Tongue (tissue), 1 donor: ENCODE measurements at regions not wholly inside any gene's neighbourhood (a gene's known extent, or its start where the extent isn't known, plus 50 kb on each side); places are given as distances from the start of the nearest gene placed in this dataset.

Source experiments
- DNase-seq: peaks from one replicate; pipeline ENCODE4 v3.0.0-alpha.2; 2015

DNA sequence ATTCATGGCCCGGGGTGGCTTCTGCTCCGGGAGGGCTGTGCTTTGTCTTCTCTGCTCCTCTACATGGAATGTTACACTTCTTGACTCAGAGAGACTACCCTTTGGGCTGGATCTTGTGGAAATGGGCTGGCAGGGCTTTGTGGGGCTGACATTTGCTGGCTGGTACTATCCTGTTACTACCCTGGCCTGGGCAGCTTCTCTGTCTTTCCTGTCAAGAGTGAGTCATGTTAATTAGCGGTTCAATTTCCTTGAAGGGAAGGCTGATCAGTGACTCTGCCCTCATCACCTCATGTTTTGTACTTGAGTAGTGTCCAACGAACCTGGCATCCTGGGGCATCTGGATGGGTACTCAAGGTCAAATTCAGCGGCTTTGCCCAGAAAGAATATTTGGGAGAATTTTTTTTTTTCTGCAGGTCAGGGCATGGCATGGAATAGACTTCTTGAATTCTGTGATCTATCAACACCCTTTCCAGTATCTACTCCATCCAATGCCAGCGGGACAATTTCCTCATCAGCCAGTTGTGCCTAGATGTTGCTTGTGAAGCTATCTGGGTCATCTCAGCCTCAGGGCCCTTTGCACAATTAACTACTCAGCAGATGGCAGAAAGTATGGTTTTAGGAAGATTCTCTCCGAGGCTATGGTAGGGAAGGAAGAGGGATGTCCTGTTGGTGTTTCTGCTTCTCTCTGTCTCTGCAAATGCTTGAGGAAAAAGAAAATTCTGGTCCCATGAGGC lies 140.5 kb upstream of the PLET1 start:
- DNase-seq = no peak

DNA sequence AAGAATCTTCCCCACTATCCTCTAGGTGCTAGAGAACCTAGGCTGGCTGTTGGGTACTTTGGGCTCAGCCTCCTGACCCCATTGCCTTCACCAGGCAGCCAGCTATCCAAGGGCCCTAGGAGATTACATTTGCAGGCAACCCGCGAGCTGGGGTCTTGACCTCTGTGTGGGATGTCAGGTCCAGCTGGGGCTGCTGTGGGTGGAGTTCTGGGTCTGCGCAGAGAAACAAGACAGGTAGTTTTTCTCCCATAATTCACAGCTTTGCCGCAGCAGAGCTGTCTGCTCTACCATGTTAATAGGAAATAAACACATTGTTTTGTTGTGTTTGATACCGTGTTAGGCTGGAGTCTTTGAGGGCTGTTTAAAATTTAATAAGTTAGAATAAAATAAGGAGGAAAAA lies 142.8 kb upstream of the PLET1 start:
- no peak for DNase-seq

GRCh38 chr11:112404112-112404511 lies 143.5 kb upstream of the PLET1 start:
- peak; percentile 34 for DNase-seq

DNA sequence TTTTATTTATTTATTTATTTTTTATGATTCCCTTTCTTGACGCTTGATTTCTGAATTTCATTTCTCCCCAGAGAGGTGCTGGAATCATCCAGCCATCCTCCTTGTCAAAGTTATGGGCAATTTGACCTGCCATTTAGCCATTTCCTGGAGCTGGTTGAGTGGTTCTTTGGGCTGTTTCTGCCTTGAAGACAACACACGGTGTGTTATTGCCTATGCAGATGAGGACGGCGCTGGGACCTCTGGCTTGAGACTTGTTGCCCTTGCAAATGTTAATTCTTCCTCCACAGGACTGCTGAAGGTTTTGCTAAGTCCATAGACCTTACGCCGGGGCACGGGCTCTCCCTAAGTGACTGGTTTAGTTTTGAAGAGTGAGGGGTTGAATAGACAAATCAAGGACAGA lies 147.9 kb upstream of the PLET1 start:
- DNase-seq = no peak

- DNase-seq = no peak
These were observed 149.7 kb upstream of the PLET1 start for GRCh38 chr11:112410325-112410724.

- no peak for DNase-seq
These were observed 151.7 kb upstream of the PLET1 start for GRCh38 chr11:112412383-112412782.

DNA sequence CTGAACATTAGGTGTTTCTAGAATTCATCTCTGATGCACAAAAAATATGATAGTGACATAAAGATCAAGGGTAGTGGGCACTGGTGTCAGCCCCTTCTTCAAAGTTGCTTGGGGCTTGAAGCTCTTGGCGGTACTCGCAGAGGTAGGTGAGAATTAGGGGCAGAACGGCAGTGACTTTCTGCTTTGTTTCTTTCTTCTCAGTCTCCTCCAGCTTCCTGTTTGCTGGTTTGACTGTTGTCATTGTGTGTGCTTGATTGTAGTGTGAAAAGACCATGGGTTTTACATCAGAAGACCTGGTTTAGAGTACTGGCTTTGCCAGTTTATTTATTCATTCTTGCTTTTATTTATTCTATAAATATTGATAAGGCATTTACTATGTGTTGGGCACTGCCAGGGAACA lies 156.7 kb upstream of the PLET1 start:
- DNase-seq = no peak

DNA sequence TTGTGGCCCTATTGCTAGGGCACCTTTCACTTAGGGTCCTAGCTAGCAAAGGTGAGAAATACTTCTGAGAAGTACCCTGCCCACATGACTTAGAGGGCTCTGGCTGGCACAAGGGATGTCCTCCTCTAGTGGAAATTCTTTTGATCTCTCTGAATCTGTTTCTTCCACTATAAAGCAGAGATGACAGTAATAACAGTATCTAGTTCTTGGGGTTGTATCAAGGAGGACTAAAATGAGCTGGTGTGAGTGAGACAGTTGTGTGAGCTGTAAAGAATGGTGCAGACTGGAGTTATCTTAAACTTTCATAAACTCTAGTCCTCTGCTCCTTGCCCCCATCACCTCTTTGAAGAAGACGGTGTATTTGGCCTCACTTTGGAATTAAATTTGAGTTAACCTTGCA lies 157.8 kb upstream of the PLET1 start:
- DNase-seq = no peak

- DNase-seq = no peak
These were observed 161.2 kb upstream of the PLET1 start for GRCh38 chr11:112421879-112422278.

GRCh38 chr11:112425121-112425520 lies 164.5 kb upstream of the PLET1 start:
- no peak for DNase-seq

GRCh38 chr11:112437096-112437495 lies 176.4 kb upstream of the PLET1 start:
- no peak for DNase-seq

GRCh38 chr11:112439614-112440013 lies 179.0 kb upstream of the PLET1 start:
- no peak for DNase-seq

DNA sequence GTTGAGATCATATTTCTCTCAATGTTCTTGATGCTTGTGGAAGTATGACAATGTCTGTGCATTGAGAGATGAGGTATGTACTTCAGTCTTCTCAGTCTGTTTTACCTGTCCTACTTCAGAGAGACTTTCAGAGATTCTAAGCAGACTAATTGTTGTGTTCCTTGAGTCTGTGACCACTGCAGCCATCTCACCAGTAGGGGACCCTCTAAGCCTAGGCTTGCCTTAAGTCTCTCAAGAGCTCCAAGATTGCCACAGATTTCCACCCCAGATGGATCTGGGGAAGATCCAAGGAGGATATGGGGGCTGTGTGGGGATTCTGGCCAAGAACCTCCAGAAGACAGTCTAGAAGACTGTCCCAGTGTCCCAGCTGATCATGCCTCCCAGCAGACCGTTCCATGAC lies 179.9 kb upstream of the PLET1 start:
- DNase-seq = no peak

DNA sequence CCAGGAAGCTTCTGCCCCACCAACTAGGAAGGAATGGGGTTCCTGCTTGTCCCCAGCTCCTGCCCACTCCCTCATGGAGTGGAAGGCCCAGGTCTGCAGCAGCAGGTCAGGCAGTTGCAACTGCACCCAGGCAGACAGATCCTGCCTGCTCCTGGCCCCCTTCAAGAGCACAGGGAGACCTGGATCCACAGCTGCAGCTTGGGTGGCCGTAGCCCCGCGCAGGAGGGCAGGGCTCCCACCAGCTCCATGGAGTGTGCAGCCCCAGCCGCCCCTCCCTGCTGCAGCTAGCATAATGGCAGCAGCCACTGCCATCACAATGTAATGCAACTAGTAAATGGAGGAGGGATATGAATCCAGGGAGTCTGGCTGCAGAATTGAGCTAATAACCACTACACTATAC lies 187.5 kb upstream of the PLET1 start:
- DNase-seq = no peak

GRCh38 chr11:112448806-112449205 lies 188.1 kb upstream of the PLET1 start:
- DNase-seq = no peak

DNA sequence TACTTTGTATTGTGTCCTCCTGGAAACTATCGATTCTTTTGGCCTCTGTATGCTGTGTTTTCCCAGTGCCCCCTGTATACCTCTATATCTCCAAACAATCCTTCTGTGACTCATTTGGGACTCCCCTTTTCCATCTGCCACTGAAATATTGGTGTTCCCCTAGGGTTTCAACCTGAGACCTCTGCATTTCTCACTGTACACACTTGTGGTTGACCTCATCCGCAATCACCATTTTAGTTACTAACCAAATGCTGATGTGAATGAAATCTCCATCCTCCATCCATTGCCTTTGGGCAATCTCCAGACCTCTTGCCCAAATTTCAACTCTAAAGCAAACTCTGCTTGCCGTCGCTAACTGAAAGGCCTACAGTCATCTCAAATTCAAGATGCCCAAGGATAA lies 190.6 kb upstream of the PLET1 start:
- no peak for DNase-seq

DNA sequence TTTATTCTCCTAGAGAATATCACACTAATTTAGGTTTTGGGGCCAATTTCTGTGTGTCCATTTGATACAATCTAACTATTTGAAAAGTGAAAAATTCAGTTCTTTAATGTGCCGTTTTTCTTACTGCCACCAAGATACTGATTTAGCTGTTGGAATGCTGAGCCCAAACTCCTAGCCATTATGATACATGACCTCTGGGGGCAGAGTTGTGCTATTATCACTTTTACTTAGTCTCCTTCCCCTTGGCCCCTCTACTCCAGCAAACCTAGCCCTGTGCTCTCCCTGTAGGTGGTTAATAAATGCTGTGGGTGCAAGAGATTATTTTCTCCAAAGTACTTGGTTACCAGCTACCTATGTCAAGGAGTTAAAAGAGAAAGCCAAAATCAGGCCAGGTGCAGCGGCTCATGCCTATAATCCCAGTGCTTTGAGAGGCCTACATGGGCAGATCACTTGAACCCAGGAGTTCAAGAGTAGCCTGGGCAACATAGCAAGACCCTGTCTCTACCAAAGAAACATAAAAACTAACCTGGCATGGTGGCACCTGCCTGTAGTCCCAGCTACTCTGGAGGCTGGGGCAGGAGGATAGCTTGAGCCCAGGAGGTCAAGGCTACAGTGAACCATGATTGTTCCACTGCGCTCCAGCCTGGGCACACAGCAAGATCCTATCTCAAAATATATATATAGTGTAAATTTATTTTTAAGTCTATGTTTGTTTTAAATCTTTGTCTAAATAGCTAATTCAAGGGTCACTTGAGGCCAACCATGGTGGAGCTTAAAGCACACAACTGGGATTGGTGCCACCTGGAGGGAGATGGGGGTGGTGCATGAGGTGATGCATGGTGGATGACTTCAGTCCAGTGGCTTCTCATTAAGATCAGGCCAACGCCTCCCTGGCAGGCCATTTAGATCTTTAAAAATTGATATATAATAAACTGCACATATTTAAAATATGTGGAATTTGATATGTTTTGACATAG lies 193.2 kb upstream of the PLET1 start:
- DNase-seq = no peak

- DNase-seq = no peak
These were observed 194.2 kb upstream of the PLET1 start for GRCh38 chr11:112454841-112455240.

DNA sequence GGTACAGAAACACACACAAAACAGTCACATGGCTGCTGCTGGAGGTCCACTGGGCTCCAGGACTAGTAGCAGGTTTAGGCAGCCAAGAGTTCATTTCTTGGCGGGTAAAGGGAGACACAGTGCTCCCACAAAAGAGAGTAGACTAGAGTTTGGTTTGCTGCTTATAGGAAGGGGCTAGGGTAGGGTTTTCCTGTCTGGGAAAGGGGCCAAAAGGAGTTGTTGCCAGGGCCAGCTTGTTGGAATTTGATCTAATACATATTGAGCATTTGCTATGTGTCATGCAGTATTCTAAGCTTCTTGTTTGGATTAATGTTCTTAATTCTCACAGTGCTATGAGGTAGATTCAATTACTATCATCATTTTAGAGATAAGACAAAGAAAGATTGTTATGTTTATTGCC lies 195.1 kb upstream of the PLET1 start:
- peak; percentile 41 for DNase-seq

DNA sequence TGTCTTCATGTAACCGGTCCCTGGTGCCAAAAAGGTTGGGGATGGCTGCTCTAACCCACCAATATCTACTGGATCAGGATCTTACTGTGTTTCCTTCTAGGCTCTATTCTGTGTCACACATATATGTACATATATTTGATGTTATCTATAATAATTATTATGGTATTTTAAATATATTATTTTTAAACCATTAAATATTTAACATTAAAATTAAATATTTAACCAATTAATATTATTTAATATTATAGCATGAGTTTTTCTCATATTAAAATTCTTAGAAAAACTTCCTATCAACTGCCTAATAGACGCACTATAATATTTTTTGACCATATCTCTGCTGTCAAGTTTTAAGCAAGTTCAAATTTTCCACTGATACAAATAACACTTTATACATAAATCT lies 196.9 kb upstream of the PLET1 start:
- DNase-seq = no peak

GRCh38 chr11:112459001-112459400 lies 198.3 kb upstream of the PLET1 start:
- DNase-seq = no peak

- DNase-seq = no peak
These were observed 199.5 kb upstream of the PLET1 start for GRCh38 chr11:112460141-112460540.

- no peak for DNase-seq
These were observed 204.3 kb upstream of the PLET1 start for GRCh38 chr11:112464949-112465348.
